GM23338 (cell line): ENCODE measurements at regions not wholly inside any gene's neighbourhood (a gene's known extent, or its start where the extent isn't known, plus 50 kb on each side); places are given as distances from the start of the nearest gene placed in this dataset.

Source experiments
- ATAC-seq: fragments of 200-7000 bp; cut with Tn5 transposase; 3 replicates; pipeline ENCODE4 v1.9.1; 2020
- DNase-seq: peaks from one replicate; pipeline ENCODE4 v3.0.0-alpha.2; 2015; ENCODE audit warnings: low spot score
- H2AFZ ChIP-seq: fragments of 200-600 bp; sonication (generic); 2 replicates; pipeline ENCODE4 v1.8.0; 2016; ENCODE audit warnings: antibody characterized with exemption, mild to moderate bottlenecking, moderate library complexity
- H3F3A ChIP-seq: fragments of 200-600 bp; sonication (generic); replicated peaks from 2 replicates; pipeline ENCODE4 v1.8.0; 2017; ENCODE audit warnings: antibody characterized with exemption, mixed run types, low read depth
- H3K27ac ChIP-seq: fragments of 200-600 bp; sonication (generic); 2 replicates; pipeline ENCODE4 v1.6.1; 2016; ENCODE audit warnings: low read depth
- H3K27me3 ChIP-seq: fragments of 200-600 bp; sonication (generic); 2 replicates; pipeline ENCODE4 v1.8.0; 2016; ENCODE audit warnings: mild to moderate bottlenecking, mixed run types, moderate library complexity; ENCODE audit not compliant: insufficient read depth
- H3K36me3 ChIP-seq: fragments of 200-600 bp; sonication (generic); 2 replicates; pipeline ENCODE4 v1.8.0; 2016; ENCODE audit warnings: mild to moderate bottlenecking; ENCODE audit not compliant: insufficient read depth
- H3K4me1 ChIP-seq: fragments of 200-600 bp; sonication (generic); 2 replicates; pipeline ENCODE4 v1.8.0; 2016; ENCODE audit warnings: mild to moderate bottlenecking, moderate library complexity; ENCODE audit not compliant: insufficient read depth
- H3K4me2 ChIP-seq: fragments of 200-600 bp; sonication (generic); 2 replicates; pipeline ENCODE4 v1.7.1; 2017; ENCODE audit warnings: mixed run types
- H3K4me3 ChIP-seq: fragments of 200-600 bp; sonication (generic); 2 replicates; pipeline ENCODE4 v1.6.1; 2016; ENCODE audit warnings: mixed run types
- H3K79me2 ChIP-seq: fragments of 200-600 bp; sonication (generic); replicated peaks from 2 replicates; pipeline ENCODE4 v1.8.0; 2017; ENCODE audit warnings: mild to moderate bottlenecking; ENCODE audit not compliant: insufficient read depth
- H3K9me2 ChIP-seq: fragments of 200-600 bp; sonication (generic); 2 replicates; pipeline ENCODE4 v1.8.0; 2017; ENCODE audit not compliant: insufficient read depth
- H4K20me1 ChIP-seq: fragments of 200-600 bp; sonication (generic); replicated peaks from 2 replicates; pipeline ENCODE4 v1.8.0; 2017; ENCODE audit warnings: mild to moderate bottlenecking; ENCODE audit not compliant: insufficient read depth
- H3K27ac Mint-ChIP-seq: 2 replicates; pipeline ENCODE4 v1.8.0; 2020; ENCODE audit warnings: inconsistent platforms, mild to moderate bottlenecking, moderate library complexity, mixed read lengths
- H3K27me3 Mint-ChIP-seq: 3 replicates; pipeline ENCODE4 v1.8.0; 2022; ENCODE audit warnings: low read depth, mild to moderate bottlenecking, moderate library complexity, mixed read lengths, inconsistent platforms; ENCODE audit not compliant: insufficient read depth, poor library complexity
- H3K36me3 Mint-ChIP-seq: 3 replicates; pipeline ENCODE4 v1.8.0; 2021; ENCODE audit warnings: low read depth, mild to moderate bottlenecking, inconsistent platforms, moderate library complexity, mixed read lengths
- H3K4me1 Mint-ChIP-seq: 3 replicates; pipeline ENCODE4 v1.8.0; 2020; ENCODE audit warnings: mild to moderate bottlenecking, inconsistent platforms, mixed read lengths
- H3K4me3 Mint-ChIP-seq: 3 replicates; pipeline ENCODE4 v1.8.0; 2021; ENCODE audit warnings: moderate library complexity, mild to moderate bottlenecking, inconsistent platforms, mixed read lengths
- H3K9me3 Mint-ChIP-seq: 3 replicates; pipeline ENCODE4 v1.8.0; 2020; ENCODE audit warnings: moderate library complexity, mild to moderate bottlenecking, inconsistent platforms, mixed read lengths
- CREB1 ChIP-seq: fragments of 250-450 bp; sonication (Bioruptor Pico); IDR thresholded peaks from 2 replicates; pipeline ENCODE4 v1.5.0; 2020; ENCODE audit warnings: low read depth, mild to moderate bottlenecking, moderate library complexity
- CTCF ChIP-seq, 2 experiments: fragments of 200-600 bp in 1 of 2; sonication (generic) in 1 of 2; conservative IDR thresholded peaks; 2 replicates each; pipeline versions ENCODE4 v1.5.1 to v1.6.1; 2016 to 2017; ENCODE audit warnings: antibody characterized with exemption in 2 of 2, low read depth in 2 of 2, mild to moderate bottlenecking in 2 of 2, moderate library complexity in 1 of 2
- ETS1 ChIP-seq: IDR thresholded peaks from 2 replicates; pipeline ENCODE4 v1.6.1; 2016; ENCODE audit warnings: antibody characterized with exemption
- EZH2 ChIP-seq: fragments of 200-600 bp; sonication (generic); IDR thresholded peaks from one replicate; pipeline ENCODE4 v1.8.0; 2017; ENCODE audit warnings: antibody characterized with exemption, mild to moderate bottlenecking, low read depth; ENCODE audit not compliant: unreplicated experiment
- EZH2phosphoT487 ChIP-seq: fragments of 200-600 bp; sonication (generic); IDR thresholded peaks from one replicate; pipeline ENCODE4 v1.8.1; 2018; ENCODE audit warnings: antibody characterized with exemption; ENCODE audit not compliant: unreplicated experiment
- JUNB ChIP-seq: IDR thresholded peaks from one replicate; pipeline ENCODE4 v1.6.1; 2016; ENCODE audit warnings: antibody characterized with exemption; ENCODE audit not compliant: unreplicated experiment
- NANOG ChIP-seq: IDR thresholded peaks from 2 replicates; pipeline ENCODE4 v1.6.1; 2016; ENCODE audit warnings: antibody characterized with exemption, borderline replicate concordance
- POLR2AphosphoS5 ChIP-seq: IDR thresholded peaks from 2 replicates; pipeline ENCODE4 v1.6.1; 2016; ENCODE audit warnings: antibody characterized with exemption, low read depth
- REST ChIP-seq: IDR thresholded peaks from one replicate; pipeline ENCODE4 v1.6.1; 2018; ENCODE audit warnings: antibody characterized with exemption; ENCODE audit not compliant: unreplicated experiment
- STAT1 ChIP-seq: IDR thresholded peaks from one replicate; pipeline ENCODE4 v1.6.1; 2016; ENCODE audit warnings: antibody characterized with exemption; ENCODE audit not compliant: unreplicated experiment
- ZNF114 ChIP-seq: fragments of 250-450 bp; sonication (Bioruptor Pico); IDR thresholded peaks from 2 replicates; pipeline ENCODE4 v1.5.0; 2020; ENCODE audit warnings: mild to moderate bottlenecking, moderate library complexity
- ZNF331 ChIP-seq: fragments of 250-450 bp; sonication (Bioruptor Pico); IDR thresholded peaks from 2 replicates; pipeline ENCODE4 v1.5.0; 2020; ENCODE audit warnings: low read depth, mild to moderate bottlenecking, moderate library complexity
- ZNF462 ChIP-seq: fragments of 250-450 bp; sonication (Bioruptor Pico); IDR thresholded peaks from 2 replicates; pipeline ENCODE4 v1.5.0; 2020; ENCODE audit warnings: mild to moderate bottlenecking, moderate library complexity

GRCh38 chr3:105187344-105187743 is 179.4 kb upstream of the ALCAM start:
- H3K4me3 Mint-ChIP-seq, result no peak overlapping the region
- H3K27me3 ChIP-seq, result no peaks in the 10 kb centered on the region
- ATAC-seq (no peak), DNase-seq (no peak)
- H3K79me2 ChIP-seq, result no peaks in the 10 kb centered on the region
- no peak for TF ChIP-seq STAT1
- TF ChIP-seq NANOG, result no peak
- TF ChIP-seq POLR2AphosphoS5, result no peak
- TF ChIP-seq ZNF114 (CRISPR knock-in tag), result no peak
- TF ChIP-seq ETS1, result no peak
- TF ChIP-seq ZNF331 (CRISPR knock-in tag), result no peak
- no peak for TF ChIP-seq REST
- no peak for TF ChIP-seq CTCF (conservative IDR thresholded peaks at IDR 0.05; ENCODE audit: low read depth in 2 of 2)
- no peak for TF ChIP-seq CREB1
- TF ChIP-seq EZH2phosphoT487, result no peak
- TF ChIP-seq JUNB, result no peak
- TF ChIP-seq EZH2, result no peak
- no peak for TF ChIP-seq ZNF462 (CRISPR knock-in tag)
- H3K27ac Mint-ChIP-seq, result no peak overlapping the region
- H3K36me3 ChIP-seq, result no peaks in the 10 kb centered on the region
- H3K36me3 Mint-ChIP-seq, result peaks cover 7% of the 10 kb centered on the region; the same call in 1 of the 3 replicates
- H3F3A ChIP-seq, result no peaks in the 10 kb centered on the region
- no peaks in the 10 kb centered on the region for H3K4me1 Mint-ChIP-seq
- H3K4me1 ChIP-seq, result no peaks in the 10 kb centered on the region
- no peak overlapping the region for H3K27ac ChIP-seq
- H4K20me1 ChIP-seq, result no peaks in the 10 kb centered on the region
- H3K27me3 Mint-ChIP-seq, result no peaks in the 10 kb centered on the region
- no peak overlapping the region for H2AFZ ChIP-seq
- peaks cover 27% of the 10 kb centered on the region for H3K9me3 Mint-ChIP-seq
- no peak overlapping the region for H3K4me2 ChIP-seq
- H3K4me3 ChIP-seq, result no peak overlapping the region
- no peaks in the 10 kb centered on the region for H3K9me2 ChIP-seq
